Islet precursor cell (in vitro differentiated cells): ENCODE measurements at regions not wholly inside any gene's neighbourhood (a gene's known extent, or its start where the extent isn't known, plus 50 kb on each side); places are given as distances from the start of the nearest gene placed in this dataset.

Experiments
- DNase-seq: peaks from one replicate; pipeline ENCODE4 v3.0.0-alpha.2; 2018

- DNase-seq = peak; percentile 57
Observed at GRCh38 chr5:58246461-58246944, 213.4 kb downstream of the PLK2 start.

GRCh38 chr5:58245476-58245840 lies 214.4 kb downstream of the PLK2 start:
- no peak for DNase-seq

GRCh38 chr5:58244819-58245475 lies 214.9 kb downstream of the PLK2 start:
- DNase-seq = no peak

GRCh38 chr5:58241389-58241788 lies 218.5 kb downstream of the PLK2 start:
- DNase-seq = no peak

- no peak for DNase-seq
Observed at GRCh38 chr5:58240322-58240721, 219.6 kb downstream of the PLK2 start.

GRCh38 chr5:58239731-58240130 lies 220.2 kb downstream of the PLK2 start:
- DNase-seq = no peak

GRCh38 chr5:58239045-58239444 lies 220.8 kb downstream of the PLK2 start:
- no peak for DNase-seq

- no peak for DNase-seq
Observed at GRCh38 chr5:58236498-58236897, 223.4 kb downstream of the PLK2 start.

- no peak for DNase-seq
Observed at GRCh38 chr5:58235299-58235698, 224.6 kb downstream of the PLK2 start.

GRCh38 chr5:58232130-58232529 lies 227.8 kb downstream of the PLK2 start:
- DNase-seq = no peak

GRCh38 chr5:58231041-58231440 lies 228.8 kb downstream of the PLK2 start:
- peak; percentile 52 for DNase-seq

GRCh38 chr5:58228896-58229295 lies 231.0 kb downstream of the PLK2 start:
- DNase-seq = no peak

GRCh38 chr5:58227858-58228257 lies 232.0 kb downstream of the PLK2 start:
- no peak for DNase-seq

GRCh38 chr5:58224661-58225060 lies 235.2 kb downstream of the PLK2 start:
- DNase-seq = no peak

GRCh38 chr5:58224221-58224620 lies 235.7 kb downstream of the PLK2 start:
- no peak for DNase-seq

GRCh38 chr5:58215364-58215763 lies 244.5 kb downstream of the PLK2 start:
- no peak for DNase-seq

GRCh38 chr5:58211441-58211840 lies 248.4 kb downstream of the PLK2 start:
- DNase-seq = no peak

- no peak for DNase-seq
Observed at GRCh38 chr5:58208674-58209073, 251.2 kb downstream of the PLK2 start.

- no peak for DNase-seq
Observed at GRCh38 chr5:58207076-58207475, 252.8 kb downstream of the PLK2 start.

- DNase-seq = no peak
Observed at GRCh38 chr5:58204966-58205365, 254.9 kb downstream of the PLK2 start.

- no peak for DNase-seq
Observed at GRCh38 chr5:58202941-58203444, 256.9 kb downstream of the PLK2 start.

- no peak for DNase-seq
Observed at GRCh38 chr5:58201922-58202648, 257.8 kb downstream of the PLK2 start.

GRCh38 chr5:58200451-58200850 lies 259.4 kb downstream of the PLK2 start:
- no peak for DNase-seq

- no peak for DNase-seq
Observed at GRCh38 chr5:58199087-58199486, 260.8 kb downstream of the PLK2 start.
